ENCODE measurements at regions not wholly inside any gene's neighbourhood (a gene's known extent, or its start where the extent isn't known, plus 50 kb on each side); places are given as distances from the start of the nearest gene placed in this dataset.

GRCh38 chr2:212935752-212936151 lies 215.7 kb downstream of the IKZF2 start:
- Histone ChIP-seq H3K9me3 (ENCODE audit: control insufficient read depth in 2 of 2, low read length in 2 of 2) (no peaks in the 10 kb centered on the region), H3K4me1 (ENCODE audit: control insufficient read depth, insufficient read depth, low read length, poor library complexity, severe bottlenecking) (peaks cover 3% of the 10 kb centered on the region), H3K4me3 (ENCODE audit: low read depth, low read length) (no peak overlapping the region), H3K36me3 (ENCODE audit: control insufficient read depth, insufficient read depth, low read length) (peaks cover 24% of the 10 kb centered on the region), H3K27me3 (ENCODE audit: control insufficient read depth, insufficient read depth, low read length) (no peaks in the 10 kb centered on the region), H3K27ac (ENCODE audit: insufficient read depth, low read length, poor library complexity, severe bottlenecking) (no peak overlapping the region)
- no peak for ATAC-seq (ENCODE audit: low read depth in 2 of 2)
- H3K27ac Mint-ChIP-seq: peak overlapping the region in 1 of 3 donors; percentile 27
- H3K9me3 Mint-ChIP-seq: peaks cover 0 to 2% (median 0%) of the 10 kb centered on the region in 7 donors
- DNase-seq: no peak
- H3K27me3 Mint-ChIP-seq: no peaks in the 10 kb centered on the region
- peak overlapping the region in 1 of 4 donors; percentile 61 for H3K4me3 Mint-ChIP-seq
- H3K36me3 Mint-ChIP-seq: peaks cover 61% of the 10 kb centered on the region
- peaks cover 19 to 32% (median 20%) of the 10 kb centered on the region in 4 donors for H3K4me1 Mint-ChIP-seq

GRCh38 chr2:212931271-212931670 lies 220.1 kb downstream of the IKZF2 start:
- Histone ChIP-seq H3K9me3 (ENCODE audit: control insufficient read depth in 2 of 2, low read length in 2 of 2) (no peaks in the 10 kb centered on the region), H3K36me3 (ENCODE audit: control insufficient read depth, insufficient read depth, low read length) (peaks cover 19% of the 10 kb centered on the region), H3K27me3 (ENCODE audit: control insufficient read depth, insufficient read depth, low read length) (no peaks in the 10 kb centered on the region), H3K4me1 (ENCODE audit: control insufficient read depth, insufficient read depth, low read length, poor library complexity, severe bottlenecking) (peaks cover 15% of the 10 kb centered on the region), H3K4me3 (ENCODE audit: low read depth, low read length) (no peak overlapping the region), H3K27ac (ENCODE audit: insufficient read depth, low read length, poor library complexity, severe bottlenecking) (no peak overlapping the region)
- DNase-seq (no peak), ATAC-seq (ENCODE audit: low read depth in 2 of 2) (no peak)
- H3K27ac Mint-ChIP-seq: peak overlapping the region in 2 of 3 donors; percentile 1 to 86
- peaks cover 0 to 2% (median 0%) of the 10 kb centered on the region in 7 donors for H3K9me3 Mint-ChIP-seq
- H3K27me3 Mint-ChIP-seq: no peaks in the 10 kb centered on the region
- H3K4me3 Mint-ChIP-seq: no peak overlapping the region
- peaks cover 33% of the 10 kb centered on the region for H3K36me3 Mint-ChIP-seq
- H3K4me1 Mint-ChIP-seq: peaks cover 28 to 46% (median 37%) of the 10 kb centered on the region in 4 donors

- peaks cover 15% of the 10 kb centered on the region for H3K4me1 ChIP-seq (ENCODE audit: control insufficient read depth, insufficient read depth, low read length, poor library complexity, severe bottlenecking)
- H3K27ac Mint-ChIP-seq: peak overlapping the region; percentile 45 to 63 (median 58)
- no peak overlapping the region for H3K4me3 ChIP-seq (ENCODE audit: low read depth, low read length)
- ATAC-seq (ENCODE audit: low read depth in 2 of 2) (peak; percentile 11 to 19), DNase-seq (peak in 1 of 3 donors; percentile 72)
- no peaks in the 10 kb centered on the region for H3K27me3 Mint-ChIP-seq
- H3K4me3 Mint-ChIP-seq: peak overlapping the region in 2 of 4 donors; percentile 35 to 41
- peaks cover 0 to 3% (median 0%) of the 10 kb centered on the region in 7 donors for H3K9me3 Mint-ChIP-seq
- peaks cover 28 to 46% (median 37%) of the 10 kb centered on the region in 4 donors for H3K4me1 Mint-ChIP-seq
- H3K9me3 ChIP-seq (ENCODE audit: control insufficient read depth in 2 of 2, low read length in 2 of 2): no peaks in the 10 kb centered on the region
- H3K36me3 Mint-ChIP-seq: peaks cover 36% of the 10 kb centered on the region
- H3K27ac ChIP-seq (ENCODE audit: insufficient read depth, low read length, poor library complexity, severe bottlenecking): no peak overlapping the region
- H3K36me3 ChIP-seq (ENCODE audit: control insufficient read depth, insufficient read depth, low read length): peaks cover 20% of the 10 kb centered on the region
- no peaks in the 10 kb centered on the region for H3K27me3 ChIP-seq (ENCODE audit: control insufficient read depth, insufficient read depth, low read length)
Observed at GRCh38 chr2:212930556-212931260, 220.7 kb downstream of the IKZF2 start.

- peaks cover 15% of the 10 kb centered on the region for H3K4me1 ChIP-seq (ENCODE audit: control insufficient read depth, insufficient read depth, low read length, poor library complexity, severe bottlenecking)
- peaks cover 13% of the 10 kb centered on the region for H3K36me3 ChIP-seq (ENCODE audit: control insufficient read depth, insufficient read depth, low read length)
- Mint-ChIP-seq H3K4me3 (peak overlapping the region in 1 of 4 donors; percentile 35), H3K4me1 (peaks cover 28 to 43% (median 37%) of the 10 kb centered on the region in 4 donors), H3K9me3 (peaks cover 0 to 3% (median under 1%) of the 10 kb centered on the region in 7 donors), H3K27me3 (no peaks in the 10 kb centered on the region), H3K36me3 (peaks cover 29% of the 10 kb centered on the region), H3K27ac (peak overlapping the region; percentile 20 to 58 (median 45))
- H3K27ac ChIP-seq (ENCODE audit: insufficient read depth, low read length, poor library complexity, severe bottlenecking): no peak overlapping the region
- no peaks in the 10 kb centered on the region for H3K9me3 ChIP-seq (ENCODE audit: control insufficient read depth in 2 of 2, low read length in 2 of 2)
- ATAC-seq (ENCODE audit: low read depth in 2 of 2) (no peak), DNase-seq (no peak)
- no peak overlapping the region for H3K4me3 ChIP-seq (ENCODE audit: low read depth, low read length)
- no peaks in the 10 kb centered on the region for H3K27me3 ChIP-seq (ENCODE audit: control insufficient read depth, insufficient read depth, low read length)
Observed at GRCh38 chr2:212929971-212930370, 221.4 kb downstream of the IKZF2 start.

- H3K9me3 ChIP-seq (ENCODE audit: control insufficient read depth in 2 of 2, low read length in 2 of 2): no peaks in the 10 kb centered on the region
- ATAC-seq (ENCODE audit: low read depth in 2 of 2) (peak; percentile 79), DNase-seq (peak in 2 of 3 donors; percentile 3 to 68)
- H3K4me1 ChIP-seq (ENCODE audit: control insufficient read depth, insufficient read depth, low read length, poor library complexity, severe bottlenecking): peaks cover 15% of the 10 kb centered on the region
- Mint-ChIP-seq H3K4me1 (peaks cover 28 to 42% (median 36%) of the 10 kb centered on the region in 4 donors), H3K27ac (no peak overlapping the region), H3K27me3 (no peaks in the 10 kb centered on the region), H3K36me3 (peaks cover 21% of the 10 kb centered on the region), H3K4me3 (no peak overlapping the region), H3K9me3 (peaks cover 0 to 3% (median 1%) of the 10 kb centered on the region in 7 donors)
- no peak overlapping the region for H3K27ac ChIP-seq (ENCODE audit: insufficient read depth, low read length, poor library complexity, severe bottlenecking)
- no peaks in the 10 kb centered on the region for H3K27me3 ChIP-seq (ENCODE audit: control insufficient read depth, insufficient read depth, low read length)
- no peak overlapping the region for H3K4me3 ChIP-seq (ENCODE audit: low read depth, low read length)
- H3K36me3 ChIP-seq (ENCODE audit: control insufficient read depth, insufficient read depth, low read length): peaks cover 10% of the 10 kb centered on the region
Observed at GRCh38 chr2:212929116-212929515, 222.3 kb downstream of the IKZF2 start.

- no peaks in the 10 kb centered on the region for H3K27me3 ChIP-seq (ENCODE audit: control insufficient read depth, insufficient read depth, low read length)
- ATAC-seq (ENCODE audit: low read depth in 2 of 2) (peak in 1 of 2 donors; percentile 32), DNase-seq (no peak)
- no peak overlapping the region for H3K27ac ChIP-seq (ENCODE audit: insufficient read depth, low read length, poor library complexity, severe bottlenecking)
- Mint-ChIP-seq H3K27ac (peak overlapping the region in 1 of 3 donors; percentile 7), H3K9me3 (peaks cover 0 to 3% (median 1%) of the 10 kb centered on the region in 7 donors), H3K4me1 (peaks cover 28 to 42% (median 35%) of the 10 kb centered on the region in 4 donors), H3K27me3 (no peaks in the 10 kb centered on the region), H3K36me3 (peaks cover 19% of the 10 kb centered on the region), H3K4me3 (no peak overlapping the region)
- peaks cover 15% of the 10 kb centered on the region for H3K4me1 ChIP-seq (ENCODE audit: control insufficient read depth, insufficient read depth, low read length, poor library complexity, severe bottlenecking)
- peaks cover 10% of the 10 kb centered on the region for H3K36me3 ChIP-seq (ENCODE audit: control insufficient read depth, insufficient read depth, low read length)
- no peak overlapping the region for H3K4me3 ChIP-seq (ENCODE audit: low read depth, low read length)
- H3K9me3 ChIP-seq (ENCODE audit: control insufficient read depth in 2 of 2, low read length in 2 of 2): no peaks in the 10 kb centered on the region
Observed at GRCh38 chr2:212928681-212929080, 222.7 kb downstream of the IKZF2 start.

- Mint-ChIP-seq H3K27ac (peak overlapping the region in 1 of 3 donors; percentile 5), H3K4me3 (no peak overlapping the region), H3K36me3 (peaks cover 19% of the 10 kb centered on the region), H3K27me3 (no peaks in the 10 kb centered on the region), H3K4me1 (peaks cover 25 to 34% (median 29%) of the 10 kb centered on the region in 4 donors), H3K9me3 (peaks cover 0 to 3% (median 2%) of the 10 kb centered on the region in 7 donors)
- Histone ChIP-seq H3K27ac (ENCODE audit: insufficient read depth, low read length, poor library complexity, severe bottlenecking) (no peak overlapping the region), H3K4me1 (ENCODE audit: control insufficient read depth, insufficient read depth, low read length, poor library complexity, severe bottlenecking) (peaks cover 15% of the 10 kb centered on the region), H3K27me3 (ENCODE audit: control insufficient read depth, insufficient read depth, low read length) (no peaks in the 10 kb centered on the region), H3K9me3 (ENCODE audit: control insufficient read depth in 2 of 2, low read length in 2 of 2) (no peaks in the 10 kb centered on the region), H3K36me3 (ENCODE audit: control insufficient read depth, insufficient read depth, low read length) (peaks cover 10% of the 10 kb centered on the region), H3K4me3 (ENCODE audit: low read depth, low read length) (no peak overlapping the region)
- DNase-seq: no peak
- ATAC-seq (ENCODE audit: low read depth in 2 of 2): no peak
Observed at GRCh38 chr2:212926940-212927339, 224.5 kb downstream of the IKZF2 start.

Data from CD4-positive, CD25-positive, alpha-beta regulatory T cell (primary cell).